Stimulated activated CD4-positive, alpha-beta T cell treated with anti-CD3 and anti-CD28 coated beads, Interleukin-15, amount 100 ng/mL, for 24 hours (primary cell): ENCODE measurements at regions not wholly inside any gene's neighbourhood (a gene's known extent, or its start where the extent isn't known, plus 50 kb on each side); places are given as distances from the start of the nearest gene placed in this dataset.

Experiments used
- DNase-seq: peaks from one replicate; pipeline ENCODE4 v3.0.0-alpha.2; 2020

GRCh38 chr9:103658156-103658555 lies 436.0 kb upstream of the SMC2 start:
- DNase-seq: no peak

DNA sequence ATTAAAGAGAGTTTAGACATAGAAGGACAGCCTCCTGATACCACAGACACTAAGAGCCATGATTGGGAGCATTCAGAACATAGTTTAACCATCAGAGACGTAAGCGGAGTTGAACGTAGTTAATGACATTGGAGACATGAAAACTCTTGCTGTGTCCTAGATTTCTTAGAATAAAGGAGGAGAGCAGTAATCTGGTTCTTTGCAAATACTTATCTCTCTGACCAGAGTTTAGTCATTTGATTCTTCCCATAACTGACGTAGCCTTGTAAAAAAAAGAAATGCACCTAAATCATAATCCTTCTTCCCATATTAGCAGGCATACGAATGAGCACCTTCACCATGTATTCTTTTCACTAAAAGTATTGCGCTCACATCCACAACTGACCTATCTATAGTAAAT lies 433.3 kb upstream of the SMC2 start:
- DNase-seq: no peak

DNA sequence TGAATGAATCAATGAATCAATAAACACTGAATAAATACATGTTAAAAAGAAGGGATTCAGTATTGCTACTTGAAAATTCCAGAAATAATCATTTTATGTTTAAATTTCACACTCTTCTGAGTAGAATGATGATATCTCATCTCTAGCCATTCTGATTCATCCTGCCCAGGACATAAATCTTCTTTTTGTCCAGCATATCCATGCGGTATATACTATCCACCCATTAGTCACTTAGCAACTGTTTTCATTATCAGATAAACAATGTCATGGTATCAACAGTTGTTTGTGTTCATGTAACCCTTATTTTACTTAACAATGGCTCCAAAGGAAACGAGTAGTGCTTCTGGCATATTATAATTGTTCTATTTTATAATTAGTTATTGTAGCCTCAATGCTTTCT lies 432.4 kb upstream of the SMC2 start:
- DNase-seq: no peak

- DNase-seq: no peak
Measured at GRCh38 chr9:103669296-103669695, 424.8 kb upstream of the SMC2 start.

GRCh38 chr9:103674271-103674670 lies 419.8 kb upstream of the SMC2 start:
- DNase-seq: no peak

DNA sequence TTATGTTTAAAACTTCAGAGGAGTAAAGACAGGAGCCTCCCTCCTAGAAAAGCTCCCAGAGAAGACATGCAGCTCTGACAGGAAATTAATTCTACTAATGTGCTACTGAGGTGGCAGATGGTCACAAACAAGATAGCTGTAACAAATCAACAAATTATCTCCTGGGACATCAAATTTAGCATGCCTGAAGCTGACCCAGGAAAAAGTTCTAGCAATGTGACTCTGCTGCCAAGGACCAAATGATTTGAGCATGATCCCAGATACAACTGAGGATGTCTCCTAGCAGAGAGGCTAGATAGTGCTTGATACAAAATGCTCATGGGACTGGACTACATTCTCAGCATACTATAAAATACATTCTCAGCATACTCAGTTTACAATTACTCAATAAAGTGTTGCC lies 413.5 kb upstream of the SMC2 start:
- DNase-seq: no peak

DNA sequence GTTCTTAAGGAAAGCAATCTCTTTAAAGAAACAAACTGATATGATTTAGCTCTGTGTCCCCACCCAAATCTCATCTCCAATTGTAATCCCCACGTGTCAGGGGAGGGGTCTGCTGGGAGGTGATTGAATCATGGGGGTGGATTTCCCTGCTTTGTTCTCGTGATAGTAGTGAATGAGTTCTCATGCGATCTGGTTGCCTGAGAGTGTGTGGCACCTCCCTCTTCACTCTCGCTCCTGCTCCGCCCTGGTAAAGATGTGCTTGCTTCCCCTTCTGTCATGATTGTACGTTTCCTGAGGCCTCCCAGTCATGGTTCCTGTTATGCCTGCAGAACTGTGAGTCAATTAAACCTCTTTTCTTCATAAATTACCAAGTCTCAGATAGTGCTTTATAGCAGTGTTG lies 412.7 kb upstream of the SMC2 start:
- no peak for DNase-seq

- no peak for DNase-seq
Measured at GRCh38 chr9:103700195-103700962, 393.7 kb upstream of the SMC2 start.

- no peak for DNase-seq
Measured at GRCh38 chr9:103702572-103702971, 391.5 kb upstream of the SMC2 start.

DNA sequence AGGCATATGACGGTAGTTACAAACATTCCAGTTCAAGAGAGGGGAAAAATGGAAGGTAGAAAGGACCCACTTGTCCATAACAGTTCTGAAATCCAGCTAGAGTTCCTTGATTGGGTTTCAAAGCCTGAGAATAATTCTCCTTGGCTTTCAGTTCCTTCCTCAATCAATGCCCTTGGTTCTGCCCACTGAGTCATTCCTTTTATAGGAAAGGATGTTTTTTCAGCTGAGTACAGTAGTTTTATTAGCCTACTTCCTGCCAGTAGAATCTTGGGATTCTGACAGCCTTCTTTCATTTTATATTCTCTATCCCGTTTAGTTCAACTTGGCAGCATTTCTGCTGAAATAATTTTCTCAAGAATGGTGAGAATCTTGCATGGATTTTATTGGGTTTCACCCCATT lies 386.9 kb upstream of the SMC2 start:
- DNase-seq: no peak

- no peak for DNase-seq
Measured at GRCh38 chr9:103709366-103709765, 384.7 kb upstream of the SMC2 start.

DNA sequence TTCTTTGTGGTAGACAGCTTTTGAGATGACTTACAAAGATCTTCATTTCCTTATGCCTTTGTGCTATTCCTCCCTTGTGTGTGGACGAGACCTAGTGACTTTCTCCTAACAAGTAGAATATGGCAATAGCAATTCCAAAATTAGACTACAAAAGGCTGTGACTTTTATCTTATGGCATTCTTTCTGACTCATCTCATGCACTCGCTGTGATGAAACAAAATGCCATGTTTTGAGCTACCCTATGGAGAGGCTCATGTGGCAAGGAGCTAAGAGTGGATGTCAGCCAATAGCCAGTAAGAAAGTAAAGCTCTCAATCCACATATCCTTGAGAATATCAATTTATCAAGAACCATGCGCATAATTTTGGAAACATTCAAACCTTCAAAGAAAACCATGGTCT lies 380.5 kb upstream of the SMC2 start:
- DNase-seq: no peak

GRCh38 chr9:103714992-103715391 lies 379.1 kb upstream of the SMC2 start:
- DNase-seq: no peak

DNA sequence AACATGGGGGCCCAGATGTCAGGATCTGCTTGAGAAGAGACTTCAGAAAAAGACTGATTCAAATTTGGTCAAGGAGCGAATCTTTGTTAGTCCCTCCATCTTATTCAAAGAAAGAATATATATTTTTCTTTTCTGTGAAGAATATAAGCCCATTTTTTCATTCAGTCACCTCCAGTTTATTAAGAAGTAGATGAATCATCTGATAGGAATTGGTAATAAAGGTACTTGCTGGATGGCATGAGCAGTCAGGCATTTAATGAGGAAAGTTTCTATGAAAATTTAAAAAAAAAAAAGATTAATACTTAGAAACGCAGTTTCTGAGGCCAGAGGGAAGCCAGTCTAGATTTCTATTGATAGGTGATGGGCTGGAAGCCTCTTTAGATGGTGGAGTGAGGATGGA lies 373.1 kb upstream of the SMC2 start:
- DNase-seq: no peak

- no peak for DNase-seq
Measured at GRCh38 chr9:103730866-103731265, 363.2 kb upstream of the SMC2 start.

DNA sequence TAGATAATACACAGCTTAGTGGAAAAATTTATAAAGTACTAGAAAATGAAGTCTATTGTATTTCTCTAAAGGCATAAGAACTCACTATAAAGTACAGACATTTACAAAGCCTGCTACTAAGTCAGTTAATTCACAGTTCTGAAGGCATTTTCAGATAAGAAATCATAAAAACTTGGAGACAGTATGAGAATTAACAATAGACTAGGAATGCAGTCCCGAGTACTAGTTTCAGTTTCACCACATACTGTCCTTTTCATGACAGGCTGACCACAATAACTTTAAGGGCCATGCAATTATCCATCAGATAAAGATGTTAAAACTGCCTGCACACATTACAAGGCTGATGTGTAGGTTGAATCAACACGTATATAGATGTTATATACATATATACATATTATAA lies 362.6 kb upstream of the SMC2 start:
- DNase-seq: no peak

DNA sequence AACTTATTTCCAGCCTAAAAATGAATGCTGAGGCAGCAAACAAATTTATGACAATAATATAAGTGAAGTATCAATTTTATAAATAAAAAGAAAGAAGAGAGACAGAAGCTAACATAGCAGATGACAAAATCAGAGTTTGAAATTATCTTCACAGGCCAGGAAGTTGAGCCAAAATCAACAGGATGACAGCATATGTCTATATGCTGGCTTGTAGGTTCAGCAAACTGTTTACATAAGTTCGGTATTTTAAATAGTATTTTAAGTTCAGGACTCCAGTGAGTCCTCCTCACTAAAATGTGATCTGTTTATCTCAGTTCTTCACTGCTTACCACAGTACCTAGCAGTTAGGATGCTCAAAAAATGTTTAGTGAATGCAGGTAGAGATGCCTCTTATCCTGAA lies 359.6 kb upstream of the SMC2 start:
- DNase-seq: no peak

DNA sequence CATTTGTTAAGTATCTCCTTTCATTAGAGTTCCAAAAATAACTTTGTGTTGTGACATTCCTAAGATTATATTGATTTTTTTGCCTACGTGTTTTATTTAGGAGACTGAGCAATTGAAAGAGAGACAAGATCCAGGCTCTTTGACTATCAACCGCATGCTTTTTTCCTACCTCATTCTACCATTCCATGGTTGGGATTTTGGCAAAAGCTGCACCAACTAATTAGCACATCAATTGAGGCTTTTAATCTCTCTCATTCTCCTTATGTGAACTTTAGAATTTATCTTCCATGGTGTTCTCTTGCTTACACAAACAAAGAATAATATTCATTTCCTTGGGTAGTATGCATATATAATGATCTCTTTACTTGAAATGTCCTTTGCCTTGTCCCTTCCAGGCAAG lies 338.7 kb upstream of the SMC2 start:
- DNase-seq: no peak

DNA sequence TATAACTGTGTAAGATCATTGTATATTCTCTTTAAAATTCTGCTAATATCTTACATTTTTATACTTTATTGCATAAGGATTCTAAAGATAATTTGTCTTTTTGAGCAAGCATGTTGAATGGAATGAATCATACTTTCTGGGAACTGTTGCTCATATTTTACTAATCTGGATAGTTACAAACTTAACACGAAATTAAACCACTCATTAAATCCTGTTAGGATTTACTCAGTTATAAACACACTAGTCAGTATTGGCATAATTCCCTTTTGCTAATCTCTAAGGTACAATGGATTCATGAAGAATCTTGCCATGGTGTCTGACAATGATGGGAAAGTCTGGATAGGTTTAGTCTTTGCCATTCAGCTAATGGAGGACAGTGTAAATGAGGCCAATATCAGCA lies 338.1 kb upstream of the SMC2 start:
- no peak for DNase-seq

- no peak for DNase-seq
Measured at GRCh38 chr9:103757062-103757461, 337.0 kb upstream of the SMC2 start.

- no peak for DNase-seq
Measured at GRCh38 chr9:103761466-103761865, 332.6 kb upstream of the SMC2 start.

DNA sequence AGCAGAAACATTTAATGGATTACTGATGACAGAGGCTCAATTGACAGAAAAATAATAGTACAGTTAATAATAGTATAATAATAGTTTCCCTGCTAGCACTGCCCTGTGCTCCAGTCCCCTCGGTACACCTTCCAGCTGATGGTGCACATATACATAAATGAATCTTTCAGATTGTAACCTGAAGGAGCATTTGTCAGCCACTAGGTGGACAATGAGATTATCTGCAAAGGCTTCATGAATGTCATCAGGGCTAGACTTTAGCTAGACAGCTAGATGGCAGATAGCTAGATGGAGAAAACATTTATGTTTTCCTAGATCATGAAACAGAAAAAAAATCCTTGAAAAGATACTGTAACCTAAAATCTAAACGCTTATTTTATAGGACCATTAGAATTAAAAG lies 304.4 kb upstream of the SMC2 start:
- DNase-seq: no peak

DNA sequence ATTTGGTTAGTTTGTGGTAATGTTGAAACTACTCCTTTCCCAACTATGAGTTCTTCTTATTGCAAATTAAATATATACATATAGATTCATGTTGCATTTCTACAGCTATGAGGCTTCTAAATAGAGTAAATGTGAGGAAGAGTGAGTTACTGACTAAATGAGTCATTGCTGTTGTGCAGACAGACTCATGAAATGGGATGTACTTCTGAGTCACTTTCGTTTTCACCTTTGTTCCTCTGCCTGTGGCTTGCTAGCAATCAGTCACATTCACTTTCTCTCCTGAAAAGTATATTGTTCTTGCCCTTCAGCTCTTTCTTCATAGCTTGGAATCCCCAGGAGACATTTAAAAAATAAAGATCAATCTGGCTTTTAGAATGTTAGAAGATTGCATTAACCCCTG lies 295.5 kb upstream of the SMC2 start:
- DNase-seq: peak; percentile 6

- DNase-seq: no peak
Measured at GRCh38 chr9:103799959-103800358, 294.1 kb upstream of the SMC2 start.

- no peak for DNase-seq
Measured at GRCh38 chr9:103802068-103802467, 292.0 kb upstream of the SMC2 start.

DNA sequence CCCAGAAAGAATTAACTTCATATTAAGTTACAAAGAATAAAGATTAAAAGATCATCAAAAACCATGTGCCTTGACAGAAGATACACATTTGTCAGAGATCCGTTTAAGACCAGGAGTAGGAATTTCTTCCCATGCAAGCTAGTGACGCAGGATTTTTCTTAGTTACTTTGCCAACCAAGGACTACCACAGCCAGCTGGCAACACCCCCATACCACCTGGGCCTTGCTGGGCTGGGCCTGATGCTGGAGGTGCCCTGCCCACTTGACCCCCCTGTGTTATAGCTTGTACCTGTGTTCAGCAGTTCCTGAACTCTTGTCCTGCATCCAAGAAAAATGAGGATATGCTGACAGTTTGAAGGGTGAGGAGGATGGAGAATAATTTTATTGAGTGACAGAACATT lies 290.9 kb upstream of the SMC2 start:
- no peak for DNase-seq
